HFFc6 (cell line): ENCODE measurements at regions not wholly inside any gene's neighbourhood (a gene's known extent, or its start where the extent isn't known, plus 50 kb on each side); places are given as distances from the start of the nearest gene placed in this dataset.

ENCODE experiments used
- DNase-seq: peaks from one replicate; pipeline ENCODE4 v3.0.0-alpha.2; 2018
- H3K27ac Mint-ChIP-seq: 2 replicates; pipeline ENCODE4 v1.8.0; 2020; ENCODE audit warnings: mild to moderate bottlenecking, mixed read lengths
- H3K27me3 Mint-ChIP-seq: 2 replicates; pipeline ENCODE4 v1.8.0; 2021; ENCODE audit warnings: mild to moderate bottlenecking, moderate library complexity, mixed read lengths; ENCODE audit not compliant: insufficient read depth
- H3K36me3 Mint-ChIP-seq: 2 replicates; pipeline ENCODE4 v1.8.0; 2021; ENCODE audit warnings: low read depth, mixed read lengths
- H3K4me1 Mint-ChIP-seq: 2 replicates; pipeline ENCODE4 v1.8.0; 2020; ENCODE audit warnings: low read depth, mixed read lengths
- H3K4me3 Mint-ChIP-seq: 2 replicates; pipeline ENCODE4 v1.8.0; 2020; ENCODE audit warnings: mild to moderate bottlenecking, moderate library complexity, mixed read lengths
- H3K9me3 Mint-ChIP-seq: 2 replicates; pipeline ENCODE4 v1.8.0; 2020; ENCODE audit warnings: mild to moderate bottlenecking, mixed read lengths
- TF ChIP-seq, protein P1 (sequence below): fragments of 200-600 bp; sonication (generic); IDR thresholded peaks from 2 replicates; pipeline ENCODE4 v1.5.0; 2021; ENCODE audit warnings: antibody characterized with exemption, mild to moderate bottlenecking

DNA sequence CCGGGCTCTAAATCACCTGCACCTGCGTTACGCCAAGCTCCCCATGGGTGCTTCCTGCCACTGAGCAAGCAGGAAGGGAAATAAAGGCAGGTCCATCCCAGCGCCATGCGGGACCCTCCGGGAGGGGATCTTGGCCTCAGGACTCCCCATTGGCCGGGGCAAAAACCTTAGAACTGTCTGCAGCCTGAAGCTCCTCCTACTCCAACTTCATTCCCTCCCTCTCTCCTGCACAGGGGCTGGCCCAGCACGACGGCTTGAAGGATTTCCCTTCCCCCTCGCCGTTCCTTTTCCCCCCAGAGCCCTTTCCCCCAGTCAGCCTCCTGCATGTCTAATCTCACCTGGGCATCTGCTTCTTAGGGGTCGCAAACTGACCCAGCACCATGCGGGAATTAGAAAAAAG, 137.2 kb upstream of the NCOR2 start:
- H3K27ac Mint-ChIP-seq, result no peak overlapping the region
- H3K9me3 Mint-ChIP-seq, result no peaks in the 10 kb centered on the region
- peaks cover 14% of the 10 kb centered on the region for H3K27me3 Mint-ChIP-seq
- H3K4me3 Mint-ChIP-seq, result no peak overlapping the region
- H3K36me3 Mint-ChIP-seq, result no peaks in the 10 kb centered on the region
- DNase-seq, result no peak
- H3K4me1 Mint-ChIP-seq, result peaks cover 27% of the 10 kb centered on the region
- TF ChIP-seq, protein P1, sequence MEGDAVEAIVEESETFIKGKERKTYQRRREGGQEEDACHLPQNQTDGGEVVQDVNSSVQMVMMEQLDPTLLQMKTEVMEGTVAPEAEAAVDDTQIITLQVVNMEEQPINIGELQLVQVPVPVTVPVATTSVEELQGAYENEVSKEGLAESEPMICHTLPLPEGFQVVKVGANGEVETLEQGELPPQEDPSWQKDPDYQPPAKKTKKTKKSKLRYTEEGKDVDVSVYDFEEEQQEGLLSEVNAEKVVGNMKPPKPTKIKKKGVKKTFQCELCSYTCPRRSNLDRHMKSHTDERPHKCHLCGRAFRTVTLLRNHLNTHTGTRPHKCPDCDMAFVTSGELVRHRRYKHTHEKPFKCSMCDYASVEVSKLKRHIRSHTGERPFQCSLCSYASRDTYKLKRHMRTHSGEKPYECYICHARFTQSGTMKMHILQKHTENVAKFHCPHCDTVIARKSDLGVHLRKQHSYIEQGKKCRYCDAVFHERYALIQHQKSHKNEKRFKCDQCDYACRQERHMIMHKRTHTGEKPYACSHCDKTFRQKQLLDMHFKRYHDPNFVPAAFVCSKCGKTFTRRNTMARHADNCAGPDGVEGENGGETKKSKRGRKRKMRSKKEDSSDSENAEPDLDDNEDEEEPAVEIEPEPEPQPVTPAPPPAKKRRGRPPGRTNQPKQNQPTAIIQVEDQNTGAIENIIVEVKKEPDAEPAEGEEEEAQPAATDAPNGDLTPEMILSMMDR, result no peak

GRCh38 chr12:124703856-124704255, 136.4 kb upstream of the NCOR2 start:
- peaks cover 21% of the 10 kb centered on the region for H3K4me1 Mint-ChIP-seq
- DNase-seq, result peak; percentile 43
- H3K9me3 Mint-ChIP-seq, result no peaks in the 10 kb centered on the region
- no peak overlapping the region for H3K27ac Mint-ChIP-seq
- H3K36me3 Mint-ChIP-seq, result no peaks in the 10 kb centered on the region
- no peak overlapping the region for H3K4me3 Mint-ChIP-seq
- TF ChIP-seq, protein P1, result no peak
- peaks cover 14% of the 10 kb centered on the region for H3K27me3 Mint-ChIP-seq

DNA sequence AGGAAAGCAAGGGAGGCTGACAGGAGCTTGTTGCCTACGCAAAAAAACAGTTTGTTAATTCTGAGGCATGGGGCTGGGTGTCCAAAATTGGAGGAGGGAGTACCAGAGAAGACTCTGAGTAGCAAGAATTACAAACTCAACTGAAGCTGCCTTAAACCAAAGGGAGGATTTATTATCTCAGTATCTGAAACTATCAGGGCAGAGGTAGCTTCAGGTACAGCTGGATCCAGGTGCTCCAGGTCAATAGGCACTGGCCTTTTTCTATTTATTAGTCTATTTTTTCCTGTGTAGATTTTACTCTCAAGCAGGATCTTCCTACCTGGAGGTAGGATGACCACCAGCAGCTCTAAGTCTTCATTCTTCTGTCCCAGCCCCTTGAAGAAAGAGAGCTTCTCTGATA, 135.3 kb upstream of the NCOR2 start:
- H3K27me3 Mint-ChIP-seq, result peaks cover 17% of the 10 kb centered on the region
- TF ChIP-seq, protein P1, result no peak

GRCh38 chr12:124700810-124701592, 133.6 kb upstream of the NCOR2 start:
- no peaks in the 10 kb centered on the region for H3K9me3 Mint-ChIP-seq
- H3K27me3 Mint-ChIP-seq, result peaks cover 13% of the 10 kb centered on the region
- peak; percentile 34 for DNase-seq
- TF ChIP-seq, protein P1, result no peak
- H3K4me1 Mint-ChIP-seq, result peaks cover 21% of the 10 kb centered on the region
- no peak overlapping the region for H3K27ac Mint-ChIP-seq
- H3K4me3 Mint-ChIP-seq, result no peak overlapping the region
- no peaks in the 10 kb centered on the region for H3K36me3 Mint-ChIP-seq

More for the DNA sequence above, 135.3 kb upstream of the NCOR2 start:
- Mint-ChIP-seq H3K27ac (no peak overlapping the region), H3K4me3 (no peak overlapping the region), H3K4me1 (peaks cover 21% of the 10 kb centered on the region), H3K36me3 (no peaks in the 10 kb centered on the region), H3K9me3 (no peaks in the 10 kb centered on the region)
- no peak for DNase-seq

DNA sequence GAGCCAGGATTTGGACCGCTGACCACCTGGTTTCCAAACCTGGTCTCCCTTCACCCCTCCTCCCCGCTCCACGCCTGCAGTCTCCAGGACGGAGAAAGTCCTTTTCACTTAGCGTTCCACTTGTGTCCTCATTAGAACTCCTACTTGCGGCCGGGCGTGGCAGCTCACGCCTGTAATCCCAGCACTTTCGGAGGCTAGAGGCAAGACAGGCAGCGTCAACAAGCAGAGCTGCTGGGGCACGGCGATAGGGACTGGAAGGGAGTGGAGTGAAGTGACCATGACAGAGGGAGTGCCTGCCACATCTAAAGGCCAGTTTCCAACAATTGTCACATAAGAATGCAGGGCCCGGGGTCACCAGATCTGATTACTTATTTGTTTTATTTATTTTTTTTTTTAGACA, 132.5 kb upstream of the NCOR2 start:
- TF ChIP-seq, protein P1, result no peak
- DNase-seq, result no peak
- Mint-ChIP-seq H3K4me3 (no peak overlapping the region), H3K27ac (no peak overlapping the region), H3K4me1 (peaks cover 30% of the 10 kb centered on the region), H3K9me3 (no peaks in the 10 kb centered on the region), H3K27me3 (peaks cover 13% of the 10 kb centered on the region), H3K36me3 (no peaks in the 10 kb centered on the region)
